Mesenchymal stem cell (in vitro differentiated cells and primary cell): ENCODE measurements at regions not wholly inside any gene's neighbourhood (a gene's known extent, or its start where the extent isn't known, plus 50 kb on each side); places are given as distances from the start of the nearest gene placed in this dataset.

ENCODE experiments used
- DNase-seq: peaks from one replicate; pipeline ENCODE4 v3.0.0-alpha.2; 2013
- H2AFZ ChIP-seq: one replicate; pipeline ENCODE4 v1.6.1; 2013; ENCODE audit warnings: low read depth, mild to moderate bottlenecking, control low read depth, inconsistent platforms, low read length, moderate library complexity
- H2AK5ac ChIP-seq: 2 replicates; pipeline ENCODE4 v1.6.1; 2013; ENCODE audit warnings: low read length, moderate library complexity, mild to moderate bottlenecking, inconsistent platforms; ENCODE audit not compliant: severe bottlenecking
- H2BK120ac ChIP-seq: one replicate; pipeline ENCODE4 v1.6.1; 2013; ENCODE audit warnings: low read depth, mild to moderate bottlenecking, inconsistent platforms, low read length, moderate library complexity
- H2BK12ac ChIP-seq, 2 experiments: one replicate each; pipeline ENCODE4 v1.6.1; 2013; ENCODE audit warnings: inconsistent platforms in 2 of 2, low read length in 2 of 2, mild to moderate bottlenecking in 2 of 2, moderate library complexity in 2 of 2, control low read depth in 1 of 2
- H2BK15ac ChIP-seq: one replicate; pipeline ENCODE4 v1.6.1; 2013; ENCODE audit warnings: mild to moderate bottlenecking, low read depth, inconsistent platforms; ENCODE audit not compliant: poor library complexity, severe bottlenecking
- H2BK5ac ChIP-seq: 2 replicates; pipeline ENCODE4 v1.6.1; 2013; ENCODE audit warnings: low read depth, mild to moderate bottlenecking, low read length, control low read depth, inconsistent platforms; ENCODE audit not compliant: poor library complexity, severe bottlenecking
- H3K14ac ChIP-seq, 2 experiments: one replicate each; pipeline ENCODE4 v1.6.1; 2013; ENCODE audit warnings: inconsistent platforms in 2 of 2, low read length in 2 of 2, control low read depth in 1 of 2, mild to moderate bottlenecking in 1 of 2, moderate library complexity in 1 of 2
- H3K18ac ChIP-seq, 2 experiments: one replicate each; pipeline ENCODE4 v1.6.1; 2013; ENCODE audit warnings: inconsistent platforms in 2 of 2, low read length in 2 of 2, control low read depth in 1 of 2, low read depth in 1 of 2, mild to moderate bottlenecking in 1 of 2
- H3K23ac ChIP-seq, 2 experiments: one replicate each; pipeline ENCODE4 v1.6.1; 2013; ENCODE audit warnings: inconsistent platforms in 2 of 2, low read length in 2 of 2, mild to moderate bottlenecking in 2 of 2, moderate library complexity in 2 of 2, control low read depth in 1 of 2
- H3K27ac ChIP-seq: 2 replicates; pipeline ENCODE4 v1.5.1; 2013; ENCODE audit warnings: mild to moderate bottlenecking, moderate library complexity, low read length, control low read depth, inconsistent platforms; ENCODE audit not compliant: poor library complexity, severe bottlenecking
- H3K27me3 ChIP-seq, 2 experiments: 2 replicates each; pipeline versions ENCODE4 v1.6.1 to v1.7.0; 2013; ENCODE audit warnings: low read length in 2 of 2, mild to moderate bottlenecking in 2 of 2, moderate library complexity in 2 of 2, control low read depth in 1 of 2, inconsistent platforms in 1 of 2; ENCODE audit not compliant: control insufficient read depth in 1 of 2, insufficient read depth in 1 of 2
- H3K36me3 ChIP-seq, 2 experiments: 2 replicates each; pipeline versions ENCODE4 v1.6.1 to v1.7.0; 2013; ENCODE audit warnings: low read length in 2 of 2, control low read depth in 1 of 2, inconsistent platforms in 1 of 2, low read depth in 1 of 2, mild to moderate bottlenecking in 1 of 2; ENCODE audit not compliant: insufficient read depth in 2 of 2, control insufficient read depth in 1 of 2
- H3K4ac ChIP-seq, 2 experiments: one replicate each; pipeline ENCODE4 v1.6.1; 2013; ENCODE audit warnings: inconsistent platforms in 2 of 2, low read length in 2 of 2, mild to moderate bottlenecking in 2 of 2, moderate library complexity in 2 of 2, control low read depth in 1 of 2, low read depth in 1 of 2
- H3K4me1 ChIP-seq: 2 replicates; pipeline ENCODE4 v1.6.1; 2013; ENCODE audit warnings: low read depth, low read length, control low read depth; ENCODE audit not compliant: control insufficient read depth, insufficient read depth
- H3K4me2 ChIP-seq: 2 replicates; pipeline ENCODE4 v1.6.1; 2013; ENCODE audit warnings: low read length, mild to moderate bottlenecking, inconsistent platforms; ENCODE audit not compliant: poor library complexity, severe bottlenecking
- H3K4me3 ChIP-seq, 2 experiments: 2 replicates each; pipeline versions ENCODE4 v1.5.1 to v1.7.0; 2013; ENCODE audit warnings: low read length in 2 of 2, mild to moderate bottlenecking in 2 of 2, control low read depth in 1 of 2, low read depth in 1 of 2; ENCODE audit not compliant: insufficient read depth in 1 of 2
- H3K79me1 ChIP-seq: replicated peaks from 2 replicates; pipeline ENCODE4 v1.6.1; 2013; ENCODE audit warnings: mild to moderate bottlenecking, control low read depth, low read length, inconsistent platforms; ENCODE audit not compliant: poor library complexity, severe bottlenecking
- H3K9ac ChIP-seq: 2 replicates; pipeline ENCODE4 v1.7.0; 2013; ENCODE audit warnings: mild to moderate bottlenecking, low read length, moderate library complexity
- H3K9me3 ChIP-seq: 2 replicates; pipeline ENCODE4 v1.7.0; 2013; ENCODE audit warnings: mild to moderate bottlenecking, low read length; ENCODE audit not compliant: control insufficient read depth
- H4K8ac ChIP-seq: one replicate; pipeline ENCODE4 v1.6.1; 2013; ENCODE audit warnings: inconsistent platforms, mild to moderate bottlenecking, low read length, moderate library complexity
- H4K91ac ChIP-seq: one replicate; pipeline ENCODE4 v1.6.1; 2013; ENCODE audit warnings: mild to moderate bottlenecking, low read length, inconsistent platforms
- WGBS: methylation state at CpG from one replicate; pipeline ENCODE4 v1.1.7; 2013; ENCODE audit warnings: mixed read lengths; 5-methylcytosine and 5-hydroxymethylcytosine counted together

DNA sequence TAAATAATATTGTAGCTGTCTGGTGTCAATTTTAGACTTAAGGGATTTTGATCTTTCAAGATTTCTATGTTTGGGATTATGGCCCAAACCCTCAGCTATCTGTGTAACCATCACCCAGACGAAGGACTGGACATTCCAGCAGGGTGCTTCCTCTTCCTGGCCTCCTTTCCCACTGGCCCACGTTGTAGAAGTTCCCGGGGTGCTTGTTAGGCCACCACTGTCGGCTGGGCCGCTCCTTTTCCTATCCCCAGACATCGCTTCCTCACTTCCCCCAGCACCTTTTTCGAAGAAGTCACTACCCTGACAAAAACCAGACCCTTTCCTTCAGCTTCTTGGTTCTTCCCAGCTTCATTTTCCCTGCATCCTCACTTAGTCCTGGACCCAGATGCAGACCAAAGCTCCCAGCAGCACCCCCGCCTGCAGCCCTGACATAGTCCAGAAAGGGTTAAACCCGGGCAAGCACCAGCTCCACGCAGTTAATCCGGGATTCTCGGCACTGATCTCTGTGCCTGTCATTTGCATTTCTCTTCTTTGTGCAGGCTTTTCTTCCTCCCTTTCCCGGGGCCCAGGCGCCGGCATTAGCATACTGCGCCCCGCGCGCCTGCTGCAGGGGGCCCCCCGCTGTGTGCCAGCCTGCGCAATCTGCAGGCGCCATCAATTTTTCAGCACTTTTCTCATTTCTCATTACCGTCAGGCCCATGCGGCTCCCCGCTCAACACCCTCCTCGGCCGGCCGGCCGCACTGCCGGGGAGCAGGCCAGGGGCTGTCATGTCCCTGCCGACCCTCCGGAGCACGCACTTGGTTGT lies 90.6 kb downstream of the ZNF621 start:
- 7% methylated on average over 33 of the region's 33 CpGs for WGBS
- H3K23ac ChIP-seq = no peak overlapping the region
- no peak for DNase-seq

DNA sequence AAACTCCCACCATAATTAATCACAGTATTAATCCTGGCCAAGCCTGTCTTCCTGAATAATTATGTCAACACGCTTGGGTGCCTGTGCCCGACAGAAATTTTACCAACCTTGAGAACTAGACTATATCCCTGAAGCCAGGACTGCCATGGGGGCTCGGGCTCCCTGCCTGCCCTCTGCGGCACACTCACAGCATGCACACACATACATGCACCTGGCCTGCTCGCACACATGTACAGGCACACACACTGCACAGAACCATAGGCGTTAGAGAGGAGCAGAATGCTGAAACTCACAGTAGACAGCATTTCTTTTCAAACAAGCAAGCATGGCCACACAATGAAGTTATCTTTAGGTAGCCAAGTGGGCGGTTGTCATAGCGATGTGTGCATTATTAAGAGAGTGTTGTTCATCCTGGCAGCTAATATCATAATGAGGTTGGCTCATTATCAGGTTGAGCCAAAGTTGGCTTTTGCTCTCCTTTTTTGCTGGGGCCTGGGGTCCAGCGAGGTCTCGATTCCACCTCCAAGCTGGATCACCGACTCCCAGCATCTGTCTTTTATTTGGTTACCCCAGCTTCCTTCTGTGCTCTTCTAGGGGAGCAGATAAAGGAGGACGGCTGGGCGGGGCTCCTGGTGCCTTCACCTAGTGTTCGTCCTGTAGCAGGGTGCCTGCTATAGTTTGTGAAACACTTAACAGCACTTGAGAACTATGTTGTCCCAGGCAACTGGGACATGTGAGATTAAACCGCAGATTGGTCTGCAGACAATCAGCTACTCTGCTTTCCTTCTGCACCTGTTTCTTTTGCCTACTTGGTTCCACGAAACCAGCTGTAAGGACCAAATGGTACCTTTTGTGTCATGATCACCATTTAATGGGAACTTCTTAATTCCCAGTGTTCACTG lies 91.4 kb downstream of the ZNF621 start:
- Histone ChIP-seq H3K4ac (no peak overlapping the region), H3K4me2 (peak overlapping the region; percentile 80), H2BK5ac (no peak overlapping the region), H3K23ac (peak overlapping the region in 1 of 2 experiments; percentile 6), H4K91ac (no peak overlapping the region), H3K14ac (no peak overlapping the region), H2BK15ac (no peak overlapping the region), H3K79me1 (no peaks in the 10 kb centered on the region), H3K4me1 (peaks cover 10% of the 10 kb centered on the region), H2AK5ac (no peak overlapping the region), H3K36me3 (no peaks in the 10 kb centered on the region), H3K27ac (no peak overlapping the region), H3K9ac (no peak overlapping the region), H4K8ac (no peak overlapping the region), H3K4me3 (peak overlapping the region in 1 of 2 experiments; percentile 39), H3K18ac (no peak overlapping the region), H3K27me3 (peaks cover 37 to 51% of the 10 kb centered on the region in 2 experiments), H2BK120ac (no peak overlapping the region), H2BK12ac (no peak overlapping the region), H2AFZ (no peak overlapping the region), H3K9me3 (no peaks in the 10 kb centered on the region)
- DNase-seq = no peak
- WGBS = 78% methylated on average over 16 of the region's 16 CpGs

More for the DNA sequence above, 90.6 kb downstream of the ZNF621 start:
- peaks cover 10% of the 10 kb centered on the region for H3K4me1 ChIP-seq
- H3K9ac ChIP-seq = no peak overlapping the region
- H3K27ac ChIP-seq = no peak overlapping the region
- H3K4me2 ChIP-seq = peak overlapping the region; percentile 80
- H2BK12ac ChIP-seq = no peak overlapping the region
- H2BK5ac ChIP-seq = no peak overlapping the region
- peaks cover 37 to 46% of the 10 kb centered on the region in 2 experiments for H3K27me3 ChIP-seq
- no peak overlapping the region for H2BK15ac ChIP-seq
- H3K4me3 ChIP-seq = peak overlapping the region; percentile 30 to 39
- no peaks in the 10 kb centered on the region for H3K36me3 ChIP-seq
- no peak overlapping the region for H2BK120ac ChIP-seq
- H2AK5ac ChIP-seq = no peak overlapping the region
- H3K79me1 ChIP-seq = no peaks in the 10 kb centered on the region
- H3K4ac ChIP-seq = no peak overlapping the region
- no peaks in the 10 kb centered on the region for H3K9me3 ChIP-seq
- no peak overlapping the region for H4K8ac ChIP-seq
- H3K14ac ChIP-seq = no peak overlapping the region
- H3K18ac ChIP-seq = no peak overlapping the region
- no peak overlapping the region for H4K91ac ChIP-seq
- H2AFZ ChIP-seq = no peak overlapping the region

DNA sequence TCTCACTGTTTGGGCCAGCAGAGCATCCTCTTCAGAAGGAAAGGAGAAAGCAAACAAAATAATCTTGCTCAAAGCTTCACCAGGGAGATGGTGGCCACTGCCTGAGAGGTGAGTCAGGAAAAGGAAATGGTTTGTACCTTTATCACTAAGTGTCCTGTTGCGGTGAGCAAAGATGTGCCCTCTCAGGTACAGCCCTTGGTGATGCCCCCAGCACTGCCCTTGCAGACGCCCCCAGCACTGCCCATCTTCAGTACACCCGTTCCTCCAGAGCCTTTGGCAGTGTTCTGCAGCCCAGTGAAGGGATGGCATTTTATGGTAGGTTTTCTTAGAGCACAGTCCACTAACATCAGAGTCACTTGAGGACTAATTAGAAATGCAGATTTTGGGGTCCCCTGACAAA lies 92.3 kb downstream of the ZNF621 start:
- Histone ChIP-seq H3K9ac (no peak overlapping the region), H3K4me2 (no peak overlapping the region), H2BK12ac (no peak overlapping the region), H3K9me3 (no peaks in the 10 kb centered on the region), H2BK120ac (no peak overlapping the region), H3K27ac (no peak overlapping the region), H3K4me1 (peaks cover 10% of the 10 kb centered on the region), H4K91ac (no peak overlapping the region), H3K14ac (no peak overlapping the region), H3K36me3 (no peaks in the 10 kb centered on the region), H3K4me3 (no peak overlapping the region), H2BK15ac (no peak overlapping the region), H4K8ac (no peak overlapping the region), H3K79me1 (no peaks in the 10 kb centered on the region), H2BK5ac (no peak overlapping the region), H3K27me3 (peaks cover 32 to 55% of the 10 kb centered on the region in 2 experiments), H2AK5ac (no peak overlapping the region), H3K4ac (no peak overlapping the region), H3K23ac (no peak overlapping the region), H2AFZ (no peak overlapping the region), H3K18ac (no peak overlapping the region)
- no peak for DNase-seq
- WGBS = 73% methylated on average over 2 of the region's 3 CpGs

DNA sequence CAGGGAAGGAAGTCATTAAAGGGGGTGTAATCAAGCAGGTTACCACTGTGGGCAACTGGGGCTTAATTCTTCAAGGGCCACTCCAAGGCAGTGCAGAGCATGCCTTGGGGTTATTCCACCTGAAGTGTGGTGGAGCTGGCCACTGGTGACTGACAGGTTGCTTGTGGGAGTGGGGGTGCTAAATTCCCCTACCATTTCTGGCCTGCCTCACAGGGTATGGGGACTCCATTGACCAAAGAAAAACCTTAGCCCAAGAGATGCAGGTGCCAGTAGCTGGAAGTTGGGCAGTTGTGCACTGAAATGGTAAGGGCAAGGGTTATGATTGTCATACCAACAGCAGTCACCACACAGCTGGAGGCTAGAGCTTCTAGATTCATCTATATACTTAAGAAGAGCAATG lies 93.4 kb downstream of the ZNF621 start:
- Histone ChIP-seq H2AK5ac (no peak overlapping the region), H3K4me3 (no peak overlapping the region), H3K79me1 (no peaks in the 10 kb centered on the region), H3K14ac (no peak overlapping the region), H3K23ac (no peak overlapping the region), H3K36me3 (no peaks in the 10 kb centered on the region), H2AFZ (no peak overlapping the region), H3K4ac (no peak overlapping the region), H3K4me2 (no peak overlapping the region), H3K4me1 (peaks cover 10% of the 10 kb centered on the region), H2BK5ac (no peak overlapping the region), H4K8ac (no peak overlapping the region), H3K18ac (no peak overlapping the region), H4K91ac (no peak overlapping the region), H3K27ac (no peak overlapping the region), H2BK15ac (no peak overlapping the region), H3K9ac (no peak overlapping the region), H2BK120ac (no peak overlapping the region), H3K9me3 (peaks cover under 1% of the 10 kb centered on the region), H3K27me3 (peaks cover 30 to 49% of the 10 kb centered on the region in 2 experiments), H2BK12ac (no peak overlapping the region)
- no peak for DNase-seq
